ENCODE measurements at regions not wholly inside any gene's neighbourhood (a gene's known extent, or its start where the extent isn't known, plus 50 kb on each side); places are given as distances from the start of the nearest gene placed in this dataset.

- TF ChIP-seq CTCF (conservative IDR thresholded peaks at IDR 0.05) (no peak), EZH2 (IDR thresholded peaks at IDR 0.05; ENCODE audit: low read depth) (no peak)
Measured at GRCh38 chr1:222241410-222241809, 306.5 kb downstream of the HHIPL2 start.

All from PC-9 (cell line).